ENCODE measurements at regions not wholly inside any gene's neighbourhood (a gene's known extent, or its start where the extent isn't known, plus 50 kb on each side); places are given as distances from the start of the nearest gene placed in this dataset.

DNA sequence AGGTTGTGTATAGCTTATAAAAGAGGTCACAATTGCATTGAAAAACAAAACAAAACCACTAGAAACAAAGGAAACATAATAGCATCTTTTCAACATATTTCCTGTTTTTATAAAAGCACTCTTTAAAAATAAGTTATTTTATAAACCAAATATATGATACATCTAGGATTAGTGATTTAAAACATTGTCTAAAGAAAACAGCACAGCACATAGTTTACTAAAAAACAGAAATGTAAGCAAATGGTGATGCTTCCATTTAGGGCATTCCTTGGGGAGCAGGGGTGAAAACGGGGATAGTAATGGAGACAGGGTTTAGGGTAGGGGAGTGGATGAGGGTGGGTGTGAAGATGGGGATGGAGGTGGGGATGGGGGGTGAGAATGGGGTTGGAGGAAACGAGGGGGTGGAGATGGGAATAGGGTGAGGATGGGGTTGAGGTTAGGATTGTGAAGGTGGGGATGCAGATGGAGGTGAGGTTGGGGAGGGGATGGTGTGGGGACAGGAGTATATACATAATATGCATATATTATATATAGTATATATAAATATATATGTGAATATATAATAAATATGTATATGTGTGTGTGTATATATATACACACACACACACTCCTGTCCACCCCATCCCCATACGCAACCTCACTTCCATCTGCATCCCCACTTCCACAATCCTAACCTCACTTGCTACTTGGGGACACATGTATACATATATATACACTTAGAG, 1519.5 kb downstream of the CDH11 start:
- DNase-seq (ENCODE audit: low read depth in 1 of 2, low spot score in 1 of 2), result no peak
- TF ChIP-seq, protein P1, sequence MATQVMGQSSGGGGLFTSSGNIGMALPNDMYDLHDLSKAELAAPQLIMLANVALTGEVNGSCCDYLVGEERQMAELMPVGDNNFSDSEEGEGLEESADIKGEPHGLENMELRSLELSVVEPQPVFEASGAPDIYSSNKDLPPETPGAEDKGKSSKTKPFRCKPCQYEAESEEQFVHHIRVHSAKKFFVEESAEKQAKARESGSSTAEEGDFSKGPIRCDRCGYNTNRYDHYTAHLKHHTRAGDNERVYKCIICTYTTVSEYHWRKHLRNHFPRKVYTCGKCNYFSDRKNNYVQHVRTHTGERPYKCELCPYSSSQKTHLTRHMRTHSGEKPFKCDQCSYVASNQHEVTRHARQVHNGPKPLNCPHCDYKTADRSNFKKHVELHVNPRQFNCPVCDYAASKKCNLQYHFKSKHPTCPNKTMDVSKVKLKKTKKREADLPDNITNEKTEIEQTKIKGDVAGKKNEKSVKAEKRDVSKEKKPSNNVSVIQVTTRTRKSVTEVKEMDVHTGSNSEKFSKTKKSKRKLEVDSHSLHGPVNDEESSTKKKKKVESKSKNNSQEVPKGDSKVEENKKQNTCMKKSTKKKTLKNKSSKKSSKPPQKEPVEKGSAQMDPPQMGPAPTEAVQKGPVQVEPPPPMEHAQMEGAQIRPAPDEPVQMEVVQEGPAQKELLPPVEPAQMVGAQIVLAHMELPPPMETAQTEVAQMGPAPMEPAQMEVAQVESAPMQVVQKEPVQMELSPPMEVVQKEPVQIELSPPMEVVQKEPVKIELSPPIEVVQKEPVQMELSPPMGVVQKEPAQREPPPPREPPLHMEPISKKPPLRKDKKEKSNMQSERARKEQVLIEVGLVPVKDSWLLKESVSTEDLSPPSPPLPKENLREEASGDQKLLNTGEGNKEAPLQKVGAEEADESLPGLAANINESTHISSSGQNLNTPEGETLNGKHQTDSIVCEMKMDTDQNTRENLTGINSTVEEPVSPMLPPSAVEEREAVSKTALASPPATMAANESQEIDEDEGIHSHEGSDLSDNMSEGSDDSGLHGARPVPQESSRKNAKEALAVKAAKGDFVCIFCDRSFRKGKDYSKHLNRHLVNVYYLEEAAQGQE (IDR thresholded peaks at IDR 0.05; ENCODE audit: insufficient replicate concordance, low read depth), result no peak
- TF ChIP-seq GABPA (IDR thresholded peaks at IDR 0.05; ENCODE audit: low read depth) (no peak), POLR2AphosphoS5 (IDR thresholded peaks at IDR 0.05; ENCODE audit: low read depth) (no peak), SPI1 (IDR thresholded peaks at IDR 0.05; ENCODE audit: borderline replicate concordance, low read depth) (no peak)
- TF ChIP-seq, protein P2, sequence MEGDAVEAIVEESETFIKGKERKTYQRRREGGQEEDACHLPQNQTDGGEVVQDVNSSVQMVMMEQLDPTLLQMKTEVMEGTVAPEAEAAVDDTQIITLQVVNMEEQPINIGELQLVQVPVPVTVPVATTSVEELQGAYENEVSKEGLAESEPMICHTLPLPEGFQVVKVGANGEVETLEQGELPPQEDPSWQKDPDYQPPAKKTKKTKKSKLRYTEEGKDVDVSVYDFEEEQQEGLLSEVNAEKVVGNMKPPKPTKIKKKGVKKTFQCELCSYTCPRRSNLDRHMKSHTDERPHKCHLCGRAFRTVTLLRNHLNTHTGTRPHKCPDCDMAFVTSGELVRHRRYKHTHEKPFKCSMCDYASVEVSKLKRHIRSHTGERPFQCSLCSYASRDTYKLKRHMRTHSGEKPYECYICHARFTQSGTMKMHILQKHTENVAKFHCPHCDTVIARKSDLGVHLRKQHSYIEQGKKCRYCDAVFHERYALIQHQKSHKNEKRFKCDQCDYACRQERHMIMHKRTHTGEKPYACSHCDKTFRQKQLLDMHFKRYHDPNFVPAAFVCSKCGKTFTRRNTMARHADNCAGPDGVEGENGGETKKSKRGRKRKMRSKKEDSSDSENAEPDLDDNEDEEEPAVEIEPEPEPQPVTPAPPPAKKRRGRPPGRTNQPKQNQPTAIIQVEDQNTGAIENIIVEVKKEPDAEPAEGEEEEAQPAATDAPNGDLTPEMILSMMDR (IDR thresholded peaks at IDR 0.05; ENCODE audit: insufficient read depth, low read length), result no peak
- H3K27ac ChIP-seq (replicated peaks), result no peak overlapping the region
- no peak overlapping the region for H3K4me3 ChIP-seq (replicated peaks; ENCODE audit: insufficient read depth, low read length)
- no peaks in the 10 kb centered on the region for H3K27me3 ChIP-seq (ENCODE audit: insufficient read depth, poor library complexity, severe bottlenecking)

DNA sequence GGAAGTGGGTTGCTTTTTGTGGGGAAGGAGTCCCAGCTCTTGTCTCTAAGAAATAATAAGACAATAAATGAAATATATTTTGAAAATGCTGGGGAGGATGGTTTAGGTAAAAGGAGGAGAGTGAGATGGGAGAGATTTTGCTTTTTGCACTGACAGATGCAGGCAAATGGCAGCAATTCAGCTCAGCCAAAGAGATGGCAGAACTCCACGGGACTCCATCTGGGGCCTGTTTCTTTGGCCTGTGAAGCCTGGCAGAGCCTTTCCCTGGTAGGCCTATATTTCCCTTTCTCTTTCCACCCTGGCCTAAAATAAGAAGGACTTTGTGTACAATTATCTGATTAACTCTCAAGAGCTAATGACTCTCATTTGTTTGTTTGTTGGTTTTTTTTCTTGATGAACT, 1525.1 kb downstream of the CDH11 start:
- Histone ChIP-seq H3K27ac (replicated peaks) (no peak overlapping the region), H3K27me3 (ENCODE audit: insufficient read depth, poor library complexity, severe bottlenecking) (no peaks in the 10 kb centered on the region), H3K4me3 (replicated peaks; ENCODE audit: insufficient read depth, low read length) (no peak overlapping the region)
- no peak for DNase-seq (ENCODE audit: low read depth in 1 of 2, low spot score in 1 of 2)
- TF ChIP-seq POLR2AphosphoS5 (IDR thresholded peaks at IDR 0.05; ENCODE audit: low read depth), result no peak
- no peak for TF ChIP-seq GABPA (IDR thresholded peaks at IDR 0.05; ENCODE audit: low read depth)
- TF ChIP-seq, protein P1 (IDR thresholded peaks at IDR 0.05; ENCODE audit: insufficient replicate concordance, low read depth), result no peak
- TF ChIP-seq, protein P2 (IDR thresholded peaks at IDR 0.05; ENCODE audit: insufficient read depth, low read length), result no peak
- no peak for TF ChIP-seq SPI1 (IDR thresholded peaks at IDR 0.05; ENCODE audit: borderline replicate concordance, low read depth)

DNA sequence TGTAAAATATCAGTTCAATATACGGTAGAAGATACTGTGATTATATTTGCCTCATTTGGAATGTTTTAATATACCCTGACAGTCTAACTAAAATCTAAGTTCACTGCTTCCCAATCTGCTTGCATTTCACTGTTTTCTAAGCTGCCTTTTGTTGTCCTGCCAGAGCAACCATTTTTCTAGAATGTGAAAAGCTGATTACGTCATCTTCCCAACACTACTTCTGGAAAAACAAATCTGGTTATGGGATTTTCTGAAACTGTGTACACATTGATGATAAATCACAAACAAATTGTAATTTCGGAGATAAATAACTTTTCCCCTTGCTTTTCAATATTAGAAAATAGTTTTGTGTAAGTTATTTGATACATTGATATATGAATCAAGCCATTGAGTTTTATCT, 1529.0 kb downstream of the CDH11 start:
- no peaks in the 10 kb centered on the region for H3K27me3 ChIP-seq (ENCODE audit: insufficient read depth, poor library complexity, severe bottlenecking)
- no peak overlapping the region for H3K27ac ChIP-seq (replicated peaks)
- TF ChIP-seq POLR2AphosphoS5 (IDR thresholded peaks at IDR 0.05; ENCODE audit: low read depth) (no peak), GABPA (IDR thresholded peaks at IDR 0.05; ENCODE audit: low read depth) (no peak), SPI1 (IDR thresholded peaks at IDR 0.05; ENCODE audit: borderline replicate concordance, low read depth) (no peak)
- TF ChIP-seq, protein P2 (IDR thresholded peaks at IDR 0.05; ENCODE audit: insufficient read depth, low read length), result no peak
- TF ChIP-seq, protein P1 (IDR thresholded peaks at IDR 0.05; ENCODE audit: insufficient replicate concordance, low read depth), result no peak
- no peak for DNase-seq (ENCODE audit: low read depth in 1 of 2, low spot score in 1 of 2)
- H3K4me3 ChIP-seq (replicated peaks; ENCODE audit: insufficient read depth, low read length), result no peak overlapping the region

All from HL-60 (cell line).